ENCODE measurements at regions not wholly inside any gene's neighbourhood (a gene's known extent, or its start where the extent isn't known, plus 50 kb on each side); places are given as distances from the start of the nearest gene placed in this dataset.

DNA sequence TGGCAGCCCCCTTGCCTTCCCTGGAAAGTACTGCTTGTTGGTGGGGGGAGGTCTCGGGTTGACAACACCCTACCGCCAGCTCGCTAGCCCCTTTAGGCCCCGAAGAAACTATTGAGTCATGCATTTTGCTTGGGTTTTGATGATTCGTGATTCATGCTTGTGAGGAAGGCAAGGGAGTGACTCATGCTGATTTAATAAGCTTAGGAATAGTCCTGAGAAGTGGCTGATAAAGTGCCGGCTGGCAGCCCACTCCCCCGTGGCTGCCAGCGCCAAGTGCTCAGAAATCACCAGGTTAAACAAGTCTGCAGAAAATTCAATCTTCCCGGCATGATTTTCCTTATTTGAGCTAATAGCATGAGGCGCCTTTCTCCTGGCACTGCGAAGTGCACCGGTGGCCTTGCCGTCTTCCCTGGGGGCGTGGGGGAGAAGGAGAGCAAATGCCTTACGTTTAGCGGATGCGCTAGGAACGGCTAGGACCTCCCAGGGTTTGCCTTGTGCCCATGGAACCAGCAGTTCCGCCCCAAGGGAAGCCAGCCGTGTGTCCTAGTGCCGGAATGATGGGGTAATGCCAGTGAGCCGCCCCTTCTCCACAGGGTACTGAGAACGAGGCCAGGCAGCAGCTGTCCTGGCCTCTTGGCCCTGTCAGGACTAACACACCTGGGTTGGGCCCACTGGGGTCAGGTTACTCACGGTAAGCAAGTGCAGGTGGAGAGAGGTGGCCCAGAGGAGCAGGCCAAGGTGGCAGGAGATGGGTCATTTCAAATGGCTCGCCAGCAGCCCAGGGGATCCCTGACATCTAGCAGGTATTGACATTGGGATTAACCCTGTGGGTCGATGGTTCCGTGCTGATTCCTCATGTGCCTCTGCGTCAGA lies 151.9 kb downstream of the MACROH2A1 start:
- peak; percentile 81 for DNase-seq

GRCh38 chr5:135246605-135246922 lies 152.5 kb downstream of the MACROH2A1 start:
- DNase-seq: no peak

- DNase-seq: no peak
Measured at GRCh38 chr5:135245521-135246499, 153.2 kb downstream of the MACROH2A1 start.

GRCh38 chr5:135244620-135245021 lies 154.4 kb downstream of the MACROH2A1 start:
- no peak for DNase-seq

GRCh38 chr5:135243556-135244285 lies 155.3 kb downstream of the MACROH2A1 start:
- no peak for DNase-seq

- DNase-seq: no peak
Measured at GRCh38 chr5:135242866-135243555, 156.0 kb downstream of the MACROH2A1 start.

GRCh38 chr5:135242021-135242865 lies 156.8 kb downstream of the MACROH2A1 start:
- DNase-seq: peak; percentile 73

- DNase-seq: no peak
Measured at GRCh38 chr5:135241536-135241935, 157.5 kb downstream of the MACROH2A1 start.

- DNase-seq: no peak
Measured at GRCh38 chr5:135240781-135241360, 158.2 kb downstream of the MACROH2A1 start.

DNA sequence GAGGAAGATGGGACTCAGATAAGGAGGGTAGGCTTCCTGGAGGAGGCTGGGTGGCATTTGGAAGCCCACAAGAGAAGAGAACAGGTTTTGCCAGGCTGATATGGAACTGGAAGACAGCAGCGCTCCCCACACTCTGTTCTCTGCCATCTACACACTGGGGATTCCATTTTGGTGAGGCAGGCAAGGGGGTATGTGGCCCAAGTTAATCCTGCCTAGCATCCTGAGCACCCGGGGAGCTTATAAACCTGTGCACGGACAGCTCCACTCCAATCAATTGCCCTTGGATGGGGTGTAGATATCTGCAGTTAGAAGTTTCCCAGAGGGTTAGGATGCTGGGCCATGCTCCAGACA lies 158.8 kb downstream of the MACROH2A1 start:
- DNase-seq: no peak

- no peak for DNase-seq
Measured at GRCh38 chr5:135239453-135240282, 159.4 kb downstream of the MACROH2A1 start.

DNA sequence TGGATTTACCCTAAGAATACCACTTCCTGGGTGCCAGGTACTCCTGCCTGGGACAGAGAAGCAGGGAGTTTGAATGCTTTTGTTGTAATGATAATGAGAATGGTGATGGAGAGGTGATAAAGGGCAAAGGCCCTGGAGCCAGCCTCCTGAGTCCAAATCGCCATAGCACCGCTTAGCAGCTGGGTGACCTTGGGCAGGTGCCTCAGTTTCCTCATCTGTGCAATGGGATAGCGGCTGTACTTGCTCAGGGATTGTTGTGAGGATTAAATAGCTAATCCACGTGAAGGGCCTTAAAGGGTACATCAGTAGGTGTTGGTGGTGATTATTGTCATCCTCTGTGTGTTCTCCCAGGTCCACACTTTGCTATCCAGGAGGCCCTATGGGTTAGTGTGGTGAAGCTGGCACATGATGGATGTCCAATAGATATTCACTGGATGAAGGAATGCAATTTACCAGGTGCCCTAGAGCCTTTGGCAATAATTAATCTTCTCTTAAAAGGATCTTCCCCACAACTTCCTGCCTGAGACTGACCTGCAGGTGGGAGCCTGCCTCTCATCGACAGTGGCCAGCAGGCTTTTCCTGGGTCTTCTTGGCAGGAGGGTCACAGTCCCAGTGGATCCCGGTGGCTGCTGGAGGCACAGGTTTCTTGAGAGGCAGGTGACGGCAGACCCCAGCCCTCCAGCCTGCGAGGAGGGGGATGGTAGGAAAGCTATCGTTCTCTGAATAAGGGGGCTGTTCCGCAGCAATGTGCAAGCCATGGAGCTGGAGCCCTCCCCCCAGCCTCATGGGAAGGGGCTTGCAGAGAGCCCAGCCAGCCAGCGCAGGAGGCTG lies 160.2 kb downstream of the MACROH2A1 start:
- DNase-seq: no peak

- DNase-seq: no peak
Measured at GRCh38 chr5:135237748-135238103, 161.3 kb downstream of the MACROH2A1 start.

DNA sequence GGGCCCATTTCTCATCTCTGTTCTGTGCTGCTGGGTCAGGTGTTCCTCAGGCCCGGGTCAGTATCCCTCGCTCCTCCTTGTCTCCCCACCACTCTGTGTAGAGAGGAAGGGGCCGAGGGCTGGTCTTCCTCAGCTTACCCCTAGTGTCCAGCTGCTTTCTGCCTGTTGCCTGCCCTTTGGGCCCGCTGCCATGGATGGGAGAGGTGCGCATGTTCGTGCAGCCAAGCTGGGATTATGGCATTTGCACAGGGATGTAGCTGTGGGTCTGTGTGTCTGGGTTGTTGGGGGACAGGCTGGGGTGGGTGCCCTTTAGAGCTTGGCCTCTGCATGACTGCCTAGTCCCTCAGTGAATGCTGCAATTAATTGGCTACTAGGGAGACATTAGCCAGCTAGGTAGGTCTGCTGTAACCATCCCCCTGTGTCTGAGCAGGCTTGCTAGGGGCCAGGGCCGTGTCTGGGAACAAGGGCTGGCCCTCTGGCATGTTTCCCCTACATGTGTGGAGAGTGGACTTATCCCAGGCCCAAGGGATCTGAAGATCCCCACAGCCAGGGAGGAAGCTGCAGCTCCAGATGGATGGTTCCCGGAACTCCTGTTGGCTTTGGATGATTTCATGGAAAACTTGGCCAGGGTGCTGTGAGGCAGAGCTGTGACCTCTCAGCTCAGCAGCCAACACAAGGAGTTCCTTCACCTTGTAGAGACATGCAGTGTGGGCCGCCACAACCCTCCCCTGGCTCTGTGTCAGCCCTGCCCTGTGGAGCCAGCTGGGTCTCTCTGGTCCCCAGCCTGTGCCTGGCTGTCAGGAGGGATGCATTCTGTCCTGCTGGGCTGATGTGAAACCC lies 161.9 kb downstream of the MACROH2A1 start:
- DNase-seq: no peak

DNA sequence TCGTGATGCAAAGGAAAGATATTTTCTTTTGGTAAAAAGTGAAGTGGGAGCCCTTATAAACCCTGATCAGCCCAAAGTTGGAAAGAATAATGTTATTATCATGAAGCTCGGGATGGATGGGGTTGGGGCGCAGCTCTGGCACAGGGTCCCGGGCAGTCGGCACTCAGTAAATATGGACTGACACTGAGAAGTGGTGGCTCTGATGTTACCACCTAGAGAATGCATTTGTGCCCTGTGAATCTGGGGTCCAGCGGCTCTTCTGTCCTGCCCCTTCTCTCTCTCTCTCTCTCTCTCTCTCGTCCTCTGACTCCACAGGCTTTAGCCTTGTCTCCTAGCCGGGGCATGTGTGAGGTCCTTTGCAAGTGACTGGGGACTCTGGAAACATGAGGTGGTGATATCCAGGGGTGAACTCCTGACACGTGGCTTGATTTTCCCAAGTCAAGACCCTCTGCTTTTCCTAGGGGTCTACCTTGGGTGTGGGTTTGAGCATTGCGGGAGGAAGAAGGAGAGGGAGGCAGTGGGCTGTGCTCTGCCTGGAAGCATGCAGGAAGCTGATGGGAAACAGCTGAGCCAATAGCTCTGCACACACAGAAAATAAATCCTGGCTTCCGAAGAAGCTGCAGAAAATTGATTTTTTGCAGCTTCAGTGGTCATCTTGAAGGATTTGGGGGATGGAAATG lies 162.7 kb downstream of the MACROH2A1 start:
- DNase-seq: no peak

DNA sequence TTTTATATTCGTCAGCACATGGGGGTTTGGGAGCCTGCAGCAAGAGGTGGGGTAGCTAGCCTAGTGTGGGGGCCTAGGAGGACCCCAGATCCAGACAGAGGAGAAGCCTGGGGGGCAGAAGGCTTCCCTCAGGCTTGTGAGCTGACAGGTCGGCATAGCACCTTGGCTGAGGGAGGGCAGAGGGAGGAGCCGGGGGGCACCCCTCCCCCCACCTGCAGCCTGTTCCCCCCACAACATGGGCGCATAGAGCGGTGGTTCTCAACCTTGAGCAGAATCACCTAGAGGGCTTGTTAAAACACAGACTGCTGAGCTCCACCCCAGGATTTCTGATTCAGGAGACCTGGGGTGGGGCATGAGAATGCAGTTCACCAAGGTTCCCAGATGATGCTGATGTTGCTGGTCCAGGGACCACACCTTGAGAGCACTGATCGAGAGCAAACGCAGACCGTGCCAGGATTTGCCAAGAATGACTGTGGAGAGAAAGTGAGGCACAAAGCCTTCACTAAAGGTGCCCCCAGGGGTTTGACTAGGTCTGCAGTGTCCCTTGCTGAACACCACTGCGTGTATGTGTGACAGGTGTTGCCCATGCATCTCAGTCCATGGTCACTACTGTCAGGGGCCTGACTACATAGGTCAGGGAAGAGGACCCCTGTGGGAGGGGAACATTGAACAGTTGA lies 163.3 kb downstream of the MACROH2A1 start:
- DNase-seq: no peak
